Esophagus muscularis mucosa (tissue), 3 donors: ENCODE measurements at regions not wholly inside any gene's neighbourhood (a gene's known extent, or its start where the extent isn't known, plus 50 kb on each side); places are given as distances from the start of the nearest gene placed in this dataset.

Experiments
- POLR2A ChIP-seq: fragments of 450-650 bp; IDR thresholded peaks from one replicate; pipeline ENCODE4 v1.6.1; 2017; ENCODE audit warnings: antibody characterized with exemption, moderate library complexity, mild to moderate bottlenecking, low read depth
- POLR2AphosphoS5 ChIP-seq, 2 donors: sonication (generic); formaldehyde crosslinking; IDR thresholded peaks; one replicate each; pipeline ENCODE4 v1.6.1; 2017; ENCODE audit warnings: antibody characterized with exemption in 2 of 2
- TF ChIP-seq, protein P1 (sequence below), 3 experiments: fragments of 200-600 bp in 2 of 3; fragments of 450-650 bp in 1 of 3; sonication (generic) in 2 of 3; IDR thresholded peaks; one replicate each; pipeline ENCODE4 v1.5.1; 2017 to 2019; ENCODE audit warnings: antibody characterized with exemption in 3 of 3, mild to moderate bottlenecking in 2 of 3, moderate library complexity in 1 of 3

DNA sequence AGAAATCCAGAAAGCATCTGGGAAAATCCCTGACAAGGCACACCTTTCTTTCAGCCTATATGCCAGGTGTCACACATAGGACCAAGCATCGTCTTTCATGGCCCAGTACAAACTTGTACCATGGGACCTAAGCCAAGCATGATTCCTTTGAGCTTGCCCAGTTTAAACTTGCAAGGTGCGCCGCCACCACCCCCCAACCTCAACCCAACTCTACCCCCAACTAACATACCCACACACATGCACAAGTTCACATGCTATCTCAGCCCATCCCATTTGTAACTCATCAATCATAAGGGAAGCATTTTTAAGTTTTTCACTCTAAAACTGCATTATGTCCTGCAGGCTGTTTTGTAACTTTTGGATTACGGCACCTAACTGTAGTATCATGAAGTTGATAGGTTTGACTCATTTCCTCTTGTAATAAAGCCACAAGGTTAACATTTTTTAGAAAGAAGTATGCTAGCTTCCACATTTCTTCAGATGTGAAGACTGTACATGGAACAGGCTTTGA is 145.9 kb upstream of the FST start:
- TF ChIP-seq, protein P1, sequence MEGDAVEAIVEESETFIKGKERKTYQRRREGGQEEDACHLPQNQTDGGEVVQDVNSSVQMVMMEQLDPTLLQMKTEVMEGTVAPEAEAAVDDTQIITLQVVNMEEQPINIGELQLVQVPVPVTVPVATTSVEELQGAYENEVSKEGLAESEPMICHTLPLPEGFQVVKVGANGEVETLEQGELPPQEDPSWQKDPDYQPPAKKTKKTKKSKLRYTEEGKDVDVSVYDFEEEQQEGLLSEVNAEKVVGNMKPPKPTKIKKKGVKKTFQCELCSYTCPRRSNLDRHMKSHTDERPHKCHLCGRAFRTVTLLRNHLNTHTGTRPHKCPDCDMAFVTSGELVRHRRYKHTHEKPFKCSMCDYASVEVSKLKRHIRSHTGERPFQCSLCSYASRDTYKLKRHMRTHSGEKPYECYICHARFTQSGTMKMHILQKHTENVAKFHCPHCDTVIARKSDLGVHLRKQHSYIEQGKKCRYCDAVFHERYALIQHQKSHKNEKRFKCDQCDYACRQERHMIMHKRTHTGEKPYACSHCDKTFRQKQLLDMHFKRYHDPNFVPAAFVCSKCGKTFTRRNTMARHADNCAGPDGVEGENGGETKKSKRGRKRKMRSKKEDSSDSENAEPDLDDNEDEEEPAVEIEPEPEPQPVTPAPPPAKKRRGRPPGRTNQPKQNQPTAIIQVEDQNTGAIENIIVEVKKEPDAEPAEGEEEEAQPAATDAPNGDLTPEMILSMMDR (IDR thresholded peaks at IDR 0.05): no peak
- TF ChIP-seq POLR2AphosphoS5 (IDR thresholded peaks at IDR 0.05): no peak
- TF ChIP-seq POLR2A: no peak
